Thyroid gland (tissue), 4 donors: ENCODE measurements at regions not wholly inside any gene's neighbourhood (a gene's known extent, or its start where the extent isn't known, plus 50 kb on each side); places are given as distances from the start of the nearest gene placed in this dataset.

Experiments used
- DNase-seq, 2 donors: peaks; one replicate each; pipeline ENCODE4 v3.0.0-alpha.2; 2019
- H3K27ac ChIP-seq, 3 donors: fragments of 200-600 bp; sonication (generic); 1 replicate in 2 of 3; 2 replicates in 1 of 3; pipeline ENCODE4 v1.5.1; 2016 to 2019; ENCODE audit warnings: mild to moderate bottlenecking in 1 of 3, moderate library complexity in 1 of 3
- H3K27me3 ChIP-seq: fragments of 200-600 bp; sonication (generic); one replicate; pipeline ENCODE4 v1.5.1; 2019
- H3K36me3 ChIP-seq, 2 donors: fragments of 200-600 bp; sonication (generic); one replicate each; pipeline ENCODE4 v1.5.1; 2016 to 2019
- H3K4me1 ChIP-seq, 2 donors: fragments of 200-600 bp; sonication (generic); one replicate each; pipeline ENCODE4 v1.5.1; 2017 to 2019
- H3K4me3 ChIP-seq, 3 donors: fragments of 200-600 bp; sonication (generic); replicated peaks in 1 of 3; 1 replicate in 2 of 3; 2 replicates in 1 of 3; pipeline ENCODE4 v1.5.1; 2016; ENCODE audit warnings: mild to moderate bottlenecking in 1 of 3
- H3K9me3 ChIP-seq: fragments of 200-600 bp; sonication (generic); one replicate; pipeline ENCODE4 v1.5.1; 2017
- POLR2A ChIP-seq, 2 donors: fragments of 450-650 bp; IDR thresholded peaks; one replicate each; pipeline ENCODE4 v1.6.1; 2017; ENCODE audit warnings: antibody characterized with exemption in 2 of 2, mild to moderate bottlenecking in 2 of 2, moderate library complexity in 1 of 2
- WGBS, 2 donors: methylation state at CpG; one replicate each; pipeline ENCODE4 v1.1.5; 2017; 5-methylcytosine and 5-hydroxymethylcytosine counted together
- intact Hi-C: fragments of 100-400 bp; cut with DNase I; formaldehyde crosslinking; loops from one replicate; pipeline ENCODE4 v1.15.1; 2023
- TF ChIP-seq, protein P1 (sequence below), 6 experiments: fragments of 200-600 bp in 3 of 6; fragments of 450-650 bp in 3 of 6; sonication (generic) in 3 of 6; IDR thresholded peaks; one replicate each; pipeline ENCODE4 v1.5.1; 2016 to 2019; ENCODE audit warnings: antibody characterized with exemption in 6 of 6, mild to moderate bottlenecking in 2 of 6, inconsistent platforms in 1 of 6, moderate library complexity in 1 of 6

DNA sequence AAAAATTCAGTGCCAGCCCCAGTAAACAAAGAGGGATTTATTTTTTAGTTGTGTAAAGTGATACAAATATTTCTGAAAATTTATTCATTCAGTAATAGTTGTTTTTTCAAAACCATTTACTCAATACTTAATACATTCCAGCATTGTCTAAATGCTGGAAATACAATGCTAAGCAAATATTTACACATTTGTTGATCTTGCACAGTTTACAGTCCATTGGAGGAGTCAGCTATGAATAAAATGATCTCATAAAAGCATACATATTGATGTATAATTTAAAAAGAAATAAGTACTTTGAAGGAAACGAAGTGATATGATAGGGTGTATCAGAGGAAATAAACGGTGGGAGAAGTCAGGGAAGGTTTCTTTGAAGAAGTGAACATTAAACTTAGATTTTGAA lies 1942.1 kb upstream of the ADGRL3 start:
- Histone ChIP-seq H3K27ac (no peak overlapping the region), H3K36me3 (no peaks in the 10 kb centered on the region), H3K27me3 (no peaks in the 10 kb centered on the region), H3K4me1 (no peaks in the 10 kb centered on the region), H3K9me3 (no peaks in the 10 kb centered on the region), H3K4me3 (no peak overlapping the region)
- WGBS, 2 donors, result 87 to 92% methylated on average over 2 of the region's 2 CpGs
- TF ChIP-seq, protein P1, sequence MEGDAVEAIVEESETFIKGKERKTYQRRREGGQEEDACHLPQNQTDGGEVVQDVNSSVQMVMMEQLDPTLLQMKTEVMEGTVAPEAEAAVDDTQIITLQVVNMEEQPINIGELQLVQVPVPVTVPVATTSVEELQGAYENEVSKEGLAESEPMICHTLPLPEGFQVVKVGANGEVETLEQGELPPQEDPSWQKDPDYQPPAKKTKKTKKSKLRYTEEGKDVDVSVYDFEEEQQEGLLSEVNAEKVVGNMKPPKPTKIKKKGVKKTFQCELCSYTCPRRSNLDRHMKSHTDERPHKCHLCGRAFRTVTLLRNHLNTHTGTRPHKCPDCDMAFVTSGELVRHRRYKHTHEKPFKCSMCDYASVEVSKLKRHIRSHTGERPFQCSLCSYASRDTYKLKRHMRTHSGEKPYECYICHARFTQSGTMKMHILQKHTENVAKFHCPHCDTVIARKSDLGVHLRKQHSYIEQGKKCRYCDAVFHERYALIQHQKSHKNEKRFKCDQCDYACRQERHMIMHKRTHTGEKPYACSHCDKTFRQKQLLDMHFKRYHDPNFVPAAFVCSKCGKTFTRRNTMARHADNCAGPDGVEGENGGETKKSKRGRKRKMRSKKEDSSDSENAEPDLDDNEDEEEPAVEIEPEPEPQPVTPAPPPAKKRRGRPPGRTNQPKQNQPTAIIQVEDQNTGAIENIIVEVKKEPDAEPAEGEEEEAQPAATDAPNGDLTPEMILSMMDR (IDR thresholded peaks at IDR 0.05), result no peak
- no peak for TF ChIP-seq POLR2A (IDR thresholded peaks at IDR 0.05)
- DNase-seq, result no peak
- intact Hi-C loops, result no loop called here

DNA sequence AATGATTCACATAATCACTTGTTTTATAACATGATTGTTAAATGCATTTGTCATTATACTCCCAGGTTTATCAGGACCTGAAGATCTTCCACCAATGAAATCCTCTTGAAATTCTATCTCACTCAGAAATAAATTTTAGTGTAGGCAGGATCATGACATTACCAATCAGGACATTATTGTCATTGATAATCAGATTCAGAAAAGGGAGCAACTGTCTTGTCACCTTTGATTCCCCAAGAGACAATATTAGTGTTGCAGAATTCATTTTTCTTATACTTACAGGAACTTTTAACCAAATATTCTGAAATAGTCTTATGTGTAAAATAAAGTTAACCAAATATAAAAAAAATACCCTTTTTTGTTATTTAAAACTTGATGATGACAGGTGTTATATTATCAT lies 1892.5 kb upstream of the ADGRL3 start:
- no peak overlapping the region for H3K27ac ChIP-seq
- no peak for TF ChIP-seq POLR2A (IDR thresholded peaks at IDR 0.05)
- TF ChIP-seq, protein P1 (IDR thresholded peaks at IDR 0.05), result no peak
- no peaks in the 10 kb centered on the region for H3K9me3 ChIP-seq
- intact Hi-C loops, result no loop called here
- no peak for DNase-seq
- no peaks in the 10 kb centered on the region for H3K36me3 ChIP-seq
- no peaks in the 10 kb centered on the region for H3K27me3 ChIP-seq
- no peak overlapping the region for H3K4me3 ChIP-seq
- H3K4me1 ChIP-seq, result no peaks in the 10 kb centered on the region

DNA sequence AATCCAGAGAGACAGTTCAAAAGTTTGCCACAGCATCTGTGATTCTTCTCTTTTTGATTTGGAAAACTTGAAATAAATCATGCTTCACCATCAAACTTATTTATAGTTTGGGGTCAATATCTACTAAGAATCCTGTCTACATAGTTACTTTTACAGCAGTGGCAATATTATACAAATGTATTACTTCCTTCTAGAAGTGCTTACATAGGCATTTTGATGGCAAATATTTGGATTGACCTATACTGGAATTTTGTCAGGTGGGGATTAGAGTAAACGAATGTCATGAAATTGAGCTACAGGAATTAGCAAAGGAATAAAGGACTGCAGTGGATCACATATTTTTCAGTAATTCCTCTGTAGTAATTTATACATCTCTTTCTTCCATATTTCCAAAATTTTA lies 1885.5 kb upstream of the ADGRL3 start:
- WGBS, 2 donors, result 0 to 45% methylated on average over 1 of the region's 1 CpG
- DNase-seq, result no peak
- H3K27ac ChIP-seq, result no peak overlapping the region
- intact Hi-C loops, result no loop called here
- H3K4me3 ChIP-seq, result no peak overlapping the region
- H3K4me1 ChIP-seq, result no peaks in the 10 kb centered on the region
- TF ChIP-seq, protein P1 (IDR thresholded peaks at IDR 0.05), result no peak
- no peak for TF ChIP-seq POLR2A (IDR thresholded peaks at IDR 0.05)
- H3K27me3 ChIP-seq, result no peaks in the 10 kb centered on the region
- no peaks in the 10 kb centered on the region for H3K36me3 ChIP-seq
- H3K9me3 ChIP-seq, result no peaks in the 10 kb centered on the region

DNA sequence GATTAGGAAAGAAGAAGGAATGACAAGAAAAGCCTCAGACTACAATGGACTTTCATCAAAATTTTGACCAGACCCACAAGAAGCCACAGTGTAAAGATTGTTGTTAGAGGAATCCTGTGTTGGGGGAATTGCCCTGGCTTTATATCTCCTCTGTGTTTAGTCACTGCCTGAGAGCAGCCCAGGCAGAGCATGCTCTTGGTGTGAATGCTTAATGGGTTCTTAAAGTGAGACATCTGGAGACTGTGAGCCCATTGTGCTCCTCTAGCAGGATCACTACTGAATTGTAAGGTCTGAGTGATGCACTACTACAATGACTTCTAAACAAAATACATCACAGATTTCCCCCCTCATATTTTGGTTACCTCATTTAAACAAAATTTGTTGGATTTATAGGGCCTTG lies 1860.5 kb upstream of the ADGRL3 start:
- H3K27me3 ChIP-seq, result no peaks in the 10 kb centered on the region
- DNase-seq, result no peak
- intact Hi-C loops, result no loop called here
- no peaks in the 10 kb centered on the region for H3K4me1 ChIP-seq
- no peaks in the 10 kb centered on the region for H3K36me3 ChIP-seq
- H3K27ac ChIP-seq, result no peak overlapping the region
- no peak overlapping the region for H3K4me3 ChIP-seq
- TF ChIP-seq POLR2A (IDR thresholded peaks at IDR 0.05), result no peak
- TF ChIP-seq, protein P1 (IDR thresholded peaks at IDR 0.05), result no peak
- H3K9me3 ChIP-seq, result no peaks in the 10 kb centered on the region

DNA sequence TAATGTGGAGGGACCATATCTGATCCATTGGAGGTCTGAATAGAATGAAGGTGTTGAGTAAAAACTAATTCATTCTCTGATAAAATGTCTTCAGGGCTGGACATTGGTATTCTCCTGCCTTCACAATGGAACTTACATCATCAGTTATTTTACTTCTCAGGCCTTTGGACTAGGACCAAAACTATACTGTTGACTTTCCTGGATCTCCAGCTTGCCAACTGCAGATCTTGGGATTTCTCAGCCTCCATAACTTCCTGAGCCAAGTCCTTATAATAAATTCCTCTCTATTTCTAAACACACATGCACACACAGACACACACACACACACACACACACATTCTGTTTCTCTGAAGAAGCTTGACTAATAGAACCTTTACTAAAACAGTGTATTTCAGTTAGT lies 1858.6 kb upstream of the ADGRL3 start:
- Histone ChIP-seq H3K9me3 (no peaks in the 10 kb centered on the region), H3K36me3 (no peaks in the 10 kb centered on the region), H3K27ac (no peak overlapping the region), H3K4me1 (no peaks in the 10 kb centered on the region), H3K4me3 (no peak overlapping the region), H3K27me3 (no peaks in the 10 kb centered on the region)
- TF ChIP-seq POLR2A (IDR thresholded peaks at IDR 0.05), result no peak
- TF ChIP-seq, protein P1 (IDR thresholded peaks at IDR 0.05), result no peak
- intact Hi-C loops, result no loop called here
- no peak for DNase-seq
